SH-SY5Y (cell line): ENCODE measurements at regions not wholly inside any gene's neighbourhood (a gene's known extent, or its start where the extent isn't known, plus 50 kb on each side); places are given as distances from the start of the nearest gene placed in this dataset.
A peak's percentile ranks its signal among the peaks of the same experiment; 100 is the strongest.

Source experiments
- GATA2 ChIP-seq: IDR thresholded peaks from 2 replicates; pipeline ENCODE4 v1.6.1; 2011; ENCODE audit warnings: mild to moderate bottlenecking, low read depth, low read length
- GATA3 ChIP-seq: IDR thresholded peaks from 2 replicates; pipeline ENCODE4 v1.6.1; 2011; ENCODE audit warnings: low read depth, mild to moderate bottlenecking, low read length, moderate library complexity

DNA sequence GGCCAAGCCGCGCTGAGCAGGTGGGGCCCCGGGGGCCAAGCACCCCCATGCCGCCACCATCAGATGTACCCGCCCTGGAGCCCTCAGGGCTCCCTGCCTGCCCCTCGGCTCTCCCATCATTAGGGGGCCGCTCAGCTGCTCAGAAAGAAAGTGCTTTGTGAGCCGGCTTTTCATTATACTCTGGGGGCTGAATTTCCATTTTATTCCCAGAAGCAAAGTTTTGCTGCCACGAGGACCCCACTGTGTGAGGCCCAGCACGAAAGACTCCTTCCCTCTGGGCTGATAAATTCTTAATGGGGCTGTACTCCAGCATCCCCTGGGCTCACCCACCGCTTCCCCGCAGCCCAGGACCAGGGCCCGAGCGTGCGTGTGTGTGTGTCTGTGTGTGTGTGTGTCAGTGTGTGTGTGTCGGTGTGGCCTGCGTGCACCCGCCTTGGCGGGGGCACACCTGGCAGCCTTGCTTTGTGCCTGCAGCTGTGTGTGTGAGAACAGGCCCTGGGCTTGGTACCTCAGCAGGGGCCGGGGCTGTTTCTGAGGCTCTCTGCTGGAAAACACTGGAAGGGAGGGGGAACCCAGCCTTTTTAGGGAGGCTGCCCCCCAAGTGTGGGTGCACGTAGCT is 103.0 kb upstream of the GSE1 start:
- TF ChIP-seq GATA2 = no peak
- TF ChIP-seq GATA3 = no peak

DNA sequence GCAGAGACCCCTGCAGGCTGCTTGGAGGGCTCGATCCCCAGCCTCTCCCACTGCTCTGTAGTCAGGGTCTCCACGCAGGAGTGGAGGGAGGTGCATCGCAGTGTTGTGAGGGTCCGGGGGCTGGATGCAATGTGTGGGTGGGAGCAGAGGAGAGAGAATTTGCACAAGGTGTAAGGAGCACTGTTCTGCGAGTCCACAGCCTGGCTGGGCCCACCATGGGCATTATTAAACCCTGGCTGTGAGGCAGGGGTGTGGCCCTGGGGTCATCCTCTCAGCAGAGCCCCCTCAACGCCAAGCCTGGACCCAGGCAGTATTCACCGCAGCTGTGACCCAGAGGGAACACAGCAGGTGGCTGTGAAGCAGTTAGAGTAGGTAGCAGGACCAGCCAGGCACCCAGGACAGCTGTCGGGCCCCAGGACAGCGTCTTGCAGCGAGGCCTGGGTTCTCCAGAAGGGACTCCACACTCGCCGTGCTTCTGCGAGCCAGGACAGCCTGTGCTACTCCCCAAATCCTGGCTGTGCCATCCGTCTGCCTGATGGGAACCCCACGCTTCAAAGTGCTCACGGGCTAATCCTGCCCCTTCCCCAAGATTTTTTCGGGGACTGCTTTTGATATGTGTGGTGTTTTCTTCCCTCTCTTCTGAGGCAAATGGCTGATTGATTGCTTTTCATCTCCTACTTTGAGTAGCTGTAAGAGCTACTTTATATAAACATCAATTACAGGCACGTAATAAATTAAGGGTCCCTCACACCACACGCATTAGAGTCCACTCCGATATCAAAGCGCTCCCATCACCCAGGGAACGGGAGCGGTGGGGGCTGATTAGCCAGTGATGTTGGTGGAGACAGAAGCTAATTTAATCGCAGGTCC is 100.9 kb upstream of the GSE1 start:
- TF ChIP-seq GATA3 (no peak), GATA2 (no peak)

DNA sequence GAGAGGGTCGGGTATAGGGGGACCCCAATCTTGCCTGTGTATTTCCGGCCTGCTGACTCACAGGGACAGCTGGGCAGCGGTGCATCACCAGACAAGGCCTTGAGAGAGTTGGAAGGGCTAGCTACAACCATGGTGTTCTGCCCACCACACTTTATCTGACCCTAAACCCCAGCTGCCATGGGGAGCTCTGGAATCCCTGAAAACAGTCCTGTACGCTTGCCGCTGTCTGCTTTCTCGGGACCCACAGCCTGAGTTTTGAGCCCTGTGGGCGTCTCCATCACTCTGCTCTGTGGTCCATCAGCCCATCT is 100.4 kb upstream of the GSE1 start:
- no peak for TF ChIP-seq GATA3
- no peak for TF ChIP-seq GATA2

DNA sequence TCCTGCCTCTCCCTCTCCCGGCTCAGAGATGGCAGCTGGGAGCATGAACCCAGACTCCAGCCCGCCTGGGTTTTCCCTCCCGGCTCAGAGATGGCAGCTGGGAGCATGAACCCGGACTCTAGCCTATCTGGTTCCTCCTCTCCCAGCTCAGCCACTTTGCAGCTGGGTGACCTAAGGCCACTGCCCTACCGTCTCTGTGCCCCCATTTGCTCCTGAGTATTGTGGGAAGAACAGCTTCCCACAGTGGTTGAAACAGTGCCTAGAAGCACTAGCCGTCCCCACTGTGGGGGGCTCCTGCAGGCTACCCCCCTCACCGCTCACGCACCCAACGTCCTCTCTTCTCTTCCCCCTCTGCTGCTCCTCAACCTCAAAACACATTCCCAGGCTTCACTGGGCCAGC is 99.9 kb upstream of the GSE1 start:
- TF ChIP-seq GATA2 = no peak

DNA sequence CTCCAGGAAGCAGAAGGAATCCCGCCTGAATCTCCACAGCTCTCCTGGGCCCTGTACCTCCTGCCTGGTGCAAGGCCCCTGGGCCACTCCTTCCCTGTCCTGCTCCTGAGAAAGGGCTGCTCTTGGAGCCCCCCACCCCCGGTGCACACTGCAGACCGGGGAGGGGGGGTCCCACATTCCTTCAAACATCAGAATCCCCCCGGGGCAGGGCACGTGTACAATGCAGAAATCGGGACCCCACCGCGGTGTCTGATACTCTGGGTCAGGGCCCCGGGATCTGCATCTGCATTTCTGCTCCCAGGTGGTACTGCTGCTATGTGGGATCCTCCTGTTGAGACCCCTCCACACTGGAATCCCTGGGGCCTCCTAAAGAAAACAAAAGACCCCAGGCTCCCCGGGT is 99.5 kb upstream of the GSE1 start:
- TF ChIP-seq GATA3 (no peak), GATA2 (no peak)

DNA sequence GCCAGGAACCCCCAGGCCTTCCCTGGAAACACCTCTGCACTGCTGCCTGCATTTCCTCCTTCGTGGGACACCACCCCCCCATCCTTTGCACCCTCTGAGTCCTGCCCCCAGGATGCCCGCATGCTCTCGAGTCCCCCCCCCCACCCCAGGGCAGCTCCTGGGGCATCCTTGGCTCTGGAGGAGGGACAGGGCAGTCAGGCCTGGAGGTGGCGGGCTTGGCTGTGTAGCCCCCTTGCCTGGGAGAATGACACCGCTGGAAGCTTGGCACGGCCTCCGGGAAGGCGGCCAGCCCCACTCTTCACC is 98.9 kb upstream of the GSE1 start:
- TF ChIP-seq GATA2 (no peak), GATA3 (no peak)

DNA sequence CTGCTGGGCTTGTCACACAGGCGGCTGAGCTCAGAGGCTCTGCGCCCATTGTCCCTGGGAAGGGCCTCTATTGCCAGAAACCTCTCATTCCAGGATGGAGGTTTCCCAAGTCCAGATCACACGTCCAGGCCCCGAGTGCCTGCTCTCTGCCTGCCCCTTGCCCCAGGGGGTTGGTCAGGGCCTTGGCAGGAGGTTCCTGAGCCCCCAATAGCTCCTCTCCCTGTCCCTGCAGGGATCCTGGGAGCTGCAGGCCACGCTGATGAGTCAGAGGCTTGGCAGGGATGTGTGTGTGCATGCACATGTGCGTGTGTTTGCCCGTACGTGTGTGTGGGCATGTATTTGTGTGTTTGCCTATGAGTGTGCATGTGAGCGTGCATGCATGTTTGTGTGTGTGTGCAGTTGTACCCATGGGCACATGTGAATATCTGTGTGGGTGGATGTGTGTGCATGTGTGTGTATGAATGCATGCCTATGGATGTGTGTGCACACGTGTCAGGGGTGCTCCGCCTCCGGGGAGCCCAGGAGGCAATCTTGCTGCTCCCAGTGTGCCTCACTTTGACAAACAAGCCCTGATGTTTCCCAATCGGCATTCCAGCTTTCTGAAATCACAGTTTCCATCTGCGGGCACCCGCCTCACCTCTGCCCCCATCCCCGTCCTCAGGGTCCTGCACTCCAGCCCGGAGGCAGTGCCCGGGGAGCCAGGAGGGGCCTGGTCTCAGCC is 98.4 kb upstream of the GSE1 start:
- TF ChIP-seq GATA2 (no peak), GATA3 (no peak)

DNA sequence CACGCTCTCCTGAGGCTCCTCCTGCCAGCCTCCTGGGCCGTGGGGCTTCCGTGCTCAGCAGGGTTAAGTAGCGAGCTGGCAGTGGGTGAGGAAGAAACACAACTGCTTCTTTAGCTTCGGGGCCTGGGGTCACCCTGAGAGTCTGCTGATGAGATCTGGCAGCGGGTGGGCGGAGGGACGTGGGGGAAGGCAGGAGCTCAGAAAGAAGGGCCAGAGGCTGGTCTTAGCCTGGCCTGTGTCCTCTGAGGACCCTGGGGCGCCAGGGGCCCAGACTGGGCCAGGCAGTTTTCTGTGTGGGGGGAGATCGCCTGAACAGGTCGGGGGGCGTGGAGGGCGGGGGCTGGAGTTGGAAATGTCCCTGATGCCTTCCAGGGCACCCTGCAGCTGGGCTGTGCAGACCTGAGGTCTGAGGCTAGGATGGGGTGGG is 97.8 kb upstream of the GSE1 start:
- TF ChIP-seq GATA2 (peak; percentile 54), GATA3 (no peak)

DNA sequence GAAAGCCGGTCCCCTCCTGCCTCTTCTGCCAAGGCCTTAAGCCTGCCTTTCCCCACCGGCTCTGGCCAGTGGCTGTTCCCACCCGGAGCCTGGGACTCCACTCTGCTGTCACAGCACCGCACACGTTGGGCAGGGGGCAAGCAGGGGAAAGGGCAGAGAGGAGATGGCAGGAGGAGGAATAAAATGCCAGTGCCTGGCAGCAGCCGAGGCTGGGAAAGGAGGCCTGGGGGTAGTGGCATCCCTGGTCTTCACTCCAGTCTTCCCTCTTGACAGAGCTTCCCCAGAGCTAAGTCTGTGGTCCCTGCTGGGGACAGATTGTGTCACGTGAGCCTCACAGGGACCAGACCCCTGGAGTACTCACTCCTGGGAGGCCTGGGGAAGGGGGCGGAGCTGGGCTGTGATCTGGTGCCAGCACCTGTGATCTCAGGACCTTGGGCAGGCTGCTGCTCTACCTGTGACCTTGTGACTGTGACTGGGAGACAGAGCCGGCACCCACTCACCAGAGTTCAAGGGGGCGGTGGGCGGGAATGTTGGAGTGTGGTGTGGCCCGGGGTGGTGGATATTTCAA is 97.2 kb upstream of the GSE1 start:
- TF ChIP-seq GATA3 (no peak), GATA2 (no peak)

DNA sequence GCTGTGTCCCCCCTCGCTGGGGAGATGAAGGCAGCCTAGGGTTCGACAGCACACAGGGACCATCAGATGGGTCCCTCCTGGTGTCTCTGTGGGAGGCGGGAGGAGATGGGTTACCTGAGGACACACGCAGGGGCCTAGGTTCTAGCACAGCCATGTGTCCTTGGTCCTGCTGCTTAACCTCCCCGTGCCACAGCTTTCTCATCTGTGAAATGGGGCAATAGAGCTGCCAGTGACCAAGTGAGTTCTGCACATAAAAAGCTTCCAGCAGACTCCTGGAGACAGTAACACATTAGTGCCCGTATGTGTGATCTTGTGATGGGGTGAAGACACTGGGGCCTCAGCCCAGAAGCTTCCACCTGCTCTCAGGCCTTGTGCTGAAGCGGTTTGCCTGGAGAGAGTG is 96.0 kb upstream of the GSE1 start:
- TF ChIP-seq GATA3 (no peak), GATA2 (no peak)

DNA sequence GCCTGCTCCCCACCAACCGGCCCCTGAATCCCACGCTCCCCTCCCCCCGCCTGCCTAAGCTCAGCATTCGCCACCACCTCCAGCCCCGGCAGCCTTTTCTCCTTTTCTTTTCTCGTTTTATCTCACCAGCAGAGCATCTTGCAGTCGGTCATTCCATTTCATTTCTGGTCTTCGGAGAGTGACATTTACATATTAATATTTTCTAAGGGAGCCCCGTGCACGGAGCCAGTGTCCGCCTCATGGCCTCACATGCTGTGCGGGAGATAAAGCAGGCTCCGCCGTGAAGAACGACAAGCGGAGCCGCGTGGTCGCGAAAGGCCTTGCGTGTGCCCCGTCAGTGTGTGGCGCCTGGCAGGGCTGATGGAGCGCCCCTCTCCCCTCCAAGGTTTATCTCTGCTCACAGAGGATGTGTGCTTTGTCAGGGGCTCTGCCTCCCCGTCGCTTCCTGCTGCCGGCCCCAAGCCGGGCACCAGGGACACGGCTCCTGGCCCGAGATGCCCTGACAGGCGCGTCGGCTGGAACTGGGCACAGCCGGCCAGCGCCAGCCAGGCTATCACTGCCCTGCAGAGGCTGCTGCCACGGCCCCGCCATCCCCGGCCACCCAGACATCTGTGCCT is 95.5 kb upstream of the GSE1 start:
- TF ChIP-seq GATA3 (no peak), GATA2 (no peak)

DNA sequence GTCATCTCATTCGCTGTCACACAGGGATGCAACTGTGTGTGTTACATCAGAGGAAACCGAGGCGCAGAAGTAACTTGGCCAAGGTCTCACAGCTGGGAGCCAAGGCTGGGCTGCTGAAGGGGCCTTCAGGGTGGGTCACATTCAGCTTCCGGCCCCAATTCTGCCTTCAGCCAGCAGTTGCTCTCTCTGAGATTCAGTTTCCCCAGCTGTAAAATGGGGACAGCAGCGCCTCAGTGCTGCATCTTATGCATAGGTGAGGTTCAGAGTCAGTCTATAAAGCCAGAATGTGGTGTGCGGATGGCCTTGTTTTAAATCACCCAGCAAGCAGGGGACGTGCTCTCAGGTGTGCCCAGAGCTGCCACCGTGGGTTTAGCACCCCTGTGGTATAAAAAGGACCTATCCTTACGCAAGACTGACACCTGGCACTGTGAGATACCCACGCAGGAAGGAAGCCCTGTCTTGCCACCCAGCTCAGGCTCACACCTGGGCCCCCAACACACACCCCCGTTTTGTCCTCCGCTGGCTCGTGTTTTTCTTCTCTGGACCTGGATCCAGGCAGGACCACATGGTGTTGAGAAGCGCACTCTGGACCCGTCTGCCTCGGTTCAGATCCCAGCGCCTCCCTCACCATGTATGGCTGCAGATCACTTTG is 94.6 kb upstream of the GSE1 start:
- no peak for TF ChIP-seq GATA2
- TF ChIP-seq GATA3 = no peak

DNA sequence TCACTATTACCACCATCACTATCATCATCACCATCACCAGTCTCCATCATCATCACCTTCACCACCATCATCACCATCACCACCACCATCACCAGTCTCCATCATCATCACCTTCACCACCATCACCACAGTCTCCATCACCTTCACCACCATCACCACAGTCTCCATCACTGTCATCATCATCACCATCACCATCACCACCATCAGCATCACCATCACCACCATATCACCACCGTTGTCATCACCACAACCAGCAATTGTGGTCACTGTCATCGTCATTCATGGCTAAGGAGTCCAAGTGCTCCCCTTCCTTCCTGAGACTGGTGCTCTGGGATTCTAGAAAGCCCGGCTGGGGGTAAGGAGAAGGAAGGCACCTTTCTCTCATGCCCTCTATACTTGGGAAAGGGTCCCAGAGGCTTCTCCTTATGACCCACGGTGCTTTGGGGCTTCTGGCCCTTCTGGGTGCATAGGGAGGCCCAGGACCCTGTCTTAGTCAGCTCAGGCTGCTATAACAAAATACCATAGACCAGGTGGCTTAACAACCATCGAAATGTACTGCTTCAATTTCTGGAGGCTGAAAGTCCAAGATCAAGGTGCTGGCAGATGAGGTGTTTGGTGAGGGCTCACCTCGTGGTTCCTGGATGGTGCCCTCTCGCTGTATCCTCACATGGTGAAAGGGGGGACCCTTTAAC is 93.4 kb upstream of the GSE1 start:
- TF ChIP-seq GATA2 (no peak), GATA3 (no peak)

DNA sequence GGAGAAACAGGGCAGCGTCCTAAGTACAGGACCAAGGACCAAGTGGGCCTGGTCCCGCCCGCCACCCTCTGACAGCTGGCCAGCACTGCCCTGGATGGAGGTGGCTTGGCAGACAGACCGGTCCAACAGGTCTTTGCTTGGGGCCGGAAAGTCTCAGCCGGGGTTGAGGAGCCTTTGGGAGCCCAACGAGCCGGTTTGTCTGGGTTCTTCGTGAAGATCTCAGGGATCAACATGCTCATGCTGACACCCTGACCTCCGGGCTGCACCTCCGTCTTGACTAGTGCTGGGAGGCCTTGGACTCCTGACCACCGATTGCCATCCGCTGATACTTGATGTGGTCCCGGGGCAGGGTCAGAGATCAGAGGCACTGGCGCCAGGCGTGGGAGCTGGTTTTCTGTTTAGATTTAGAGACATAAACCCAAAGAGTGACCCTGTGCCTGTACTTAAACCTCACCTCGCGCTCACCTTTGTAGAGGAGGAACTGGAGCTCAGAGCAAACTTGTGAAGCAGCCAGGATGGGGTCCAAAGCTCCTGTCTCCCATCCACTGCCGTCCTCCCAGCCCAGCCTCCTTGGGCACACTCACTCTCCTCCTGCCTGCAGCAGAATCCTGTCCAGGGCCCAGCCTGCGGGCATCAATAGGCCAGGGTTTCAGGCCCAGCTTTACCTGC is 92.1 kb upstream of the GSE1 start:
- TF ChIP-seq GATA3 = no peak
